ENCODE measurements at regions not wholly inside any gene's neighbourhood (a gene's known extent, or its start where the extent isn't known, plus 50 kb on each side); places are given as distances from the start of the nearest gene placed in this dataset.

DNA sequence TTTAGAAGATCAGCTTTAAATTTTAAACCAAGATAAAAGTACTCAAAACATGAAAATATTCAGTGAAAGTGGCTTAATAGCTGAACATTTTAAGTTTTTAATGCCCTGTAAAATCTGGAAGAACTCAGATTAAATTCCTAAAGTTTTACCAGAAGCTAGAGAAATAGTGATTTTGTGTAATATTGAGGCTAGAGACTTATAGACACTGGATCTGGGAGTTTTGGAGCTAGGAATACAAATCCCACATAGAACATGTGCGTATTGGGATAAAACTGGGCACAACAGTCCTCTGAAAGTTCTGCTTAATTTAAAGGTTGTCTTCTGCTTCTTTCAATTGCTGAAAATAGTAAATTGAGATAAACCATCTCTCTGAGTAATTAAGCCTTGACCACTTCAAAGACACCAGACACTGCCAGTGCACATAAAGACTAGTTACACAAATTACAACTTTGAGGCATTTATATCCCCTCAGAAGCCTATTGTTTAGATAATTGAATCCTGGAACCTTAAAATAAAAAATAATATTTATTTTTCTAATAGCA lies 1382.5 kb downstream of the OTOL1 start:
- TF ChIP-seq, protein P1, sequence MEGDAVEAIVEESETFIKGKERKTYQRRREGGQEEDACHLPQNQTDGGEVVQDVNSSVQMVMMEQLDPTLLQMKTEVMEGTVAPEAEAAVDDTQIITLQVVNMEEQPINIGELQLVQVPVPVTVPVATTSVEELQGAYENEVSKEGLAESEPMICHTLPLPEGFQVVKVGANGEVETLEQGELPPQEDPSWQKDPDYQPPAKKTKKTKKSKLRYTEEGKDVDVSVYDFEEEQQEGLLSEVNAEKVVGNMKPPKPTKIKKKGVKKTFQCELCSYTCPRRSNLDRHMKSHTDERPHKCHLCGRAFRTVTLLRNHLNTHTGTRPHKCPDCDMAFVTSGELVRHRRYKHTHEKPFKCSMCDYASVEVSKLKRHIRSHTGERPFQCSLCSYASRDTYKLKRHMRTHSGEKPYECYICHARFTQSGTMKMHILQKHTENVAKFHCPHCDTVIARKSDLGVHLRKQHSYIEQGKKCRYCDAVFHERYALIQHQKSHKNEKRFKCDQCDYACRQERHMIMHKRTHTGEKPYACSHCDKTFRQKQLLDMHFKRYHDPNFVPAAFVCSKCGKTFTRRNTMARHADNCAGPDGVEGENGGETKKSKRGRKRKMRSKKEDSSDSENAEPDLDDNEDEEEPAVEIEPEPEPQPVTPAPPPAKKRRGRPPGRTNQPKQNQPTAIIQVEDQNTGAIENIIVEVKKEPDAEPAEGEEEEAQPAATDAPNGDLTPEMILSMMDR (IDR thresholded peaks at IDR 0.05): no peak
- no peak for TF ChIP-seq POLR2A (IDR thresholded peaks at IDR 0.05)
